BJ (cell line): ENCODE measurements at regions not wholly inside any gene's neighbourhood (a gene's known extent, or its start where the extent isn't known, plus 50 kb on each side); places are given as distances from the start of the nearest gene placed in this dataset.

Experiments
- CTCF ChIA-PET: fragments of 350-600 bp; formaldehyde crosslinking; extraction: SDS; loops from one replicate; lab custom pipeline; 2021; ENCODE audit warnings: antibody characterized with exemption, inconsistent platforms; lab: Yijun Ruan, JAX
- POLR2A ChIA-PET: fragments of 300-600 bp; sonication (Branson Sonifier 250); formaldehyde crosslinking; extraction: SDS; loops from one replicate; lab custom pipeline; 2021; ENCODE audit warnings: antibody characterized with exemption; lab: Charles Lee
- DNase-seq: peaks from one replicate; pipeline ENCODE4 v3.0.0-alpha.2; 2011; ENCODE audit warnings: low read depth
- H3K27me3 ChIP-seq: 2 replicates; pipeline ENCODE4 v1.6.0; 2011; ENCODE audit warnings: low read length; ENCODE audit not compliant: control insufficient read depth, insufficient read depth
- H3K36me3 ChIP-seq: 2 replicates; pipeline ENCODE4 v1.5.1; 2011; ENCODE audit warnings: low read length; ENCODE audit not compliant: control insufficient read depth, insufficient read depth
- H3K4me3 ChIP-seq: 2 replicates; pipeline ENCODE4 v1.5.1; 2011; ENCODE audit warnings: low read depth, mild to moderate bottlenecking, control low read depth, low read length
- TF ChIP-seq, protein P1 (sequence below): IDR thresholded peaks from 2 replicates; pipeline ENCODE4 v1.5.1; 2011; ENCODE audit warnings: low read depth, mild to moderate bottlenecking, control low read depth, inconsistent platforms, low read length, moderate library complexity; ENCODE audit not compliant: insufficient read depth

- CTCF ChIA-PET: no interaction called here
- no peak overlapping the region for H3K4me3 ChIP-seq
- no peak for DNase-seq
- H3K27me3 ChIP-seq: no peaks in the 10 kb centered on the region
- H3K36me3 ChIP-seq: no peaks in the 10 kb centered on the region
- POLR2A ChIA-PET: no interaction called here
- TF ChIP-seq, protein P1, sequence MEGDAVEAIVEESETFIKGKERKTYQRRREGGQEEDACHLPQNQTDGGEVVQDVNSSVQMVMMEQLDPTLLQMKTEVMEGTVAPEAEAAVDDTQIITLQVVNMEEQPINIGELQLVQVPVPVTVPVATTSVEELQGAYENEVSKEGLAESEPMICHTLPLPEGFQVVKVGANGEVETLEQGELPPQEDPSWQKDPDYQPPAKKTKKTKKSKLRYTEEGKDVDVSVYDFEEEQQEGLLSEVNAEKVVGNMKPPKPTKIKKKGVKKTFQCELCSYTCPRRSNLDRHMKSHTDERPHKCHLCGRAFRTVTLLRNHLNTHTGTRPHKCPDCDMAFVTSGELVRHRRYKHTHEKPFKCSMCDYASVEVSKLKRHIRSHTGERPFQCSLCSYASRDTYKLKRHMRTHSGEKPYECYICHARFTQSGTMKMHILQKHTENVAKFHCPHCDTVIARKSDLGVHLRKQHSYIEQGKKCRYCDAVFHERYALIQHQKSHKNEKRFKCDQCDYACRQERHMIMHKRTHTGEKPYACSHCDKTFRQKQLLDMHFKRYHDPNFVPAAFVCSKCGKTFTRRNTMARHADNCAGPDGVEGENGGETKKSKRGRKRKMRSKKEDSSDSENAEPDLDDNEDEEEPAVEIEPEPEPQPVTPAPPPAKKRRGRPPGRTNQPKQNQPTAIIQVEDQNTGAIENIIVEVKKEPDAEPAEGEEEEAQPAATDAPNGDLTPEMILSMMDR: no peak
Measured at GRCh38 chr3:67227030-67227429, 228.9 kb downstream of the KBTBD8 start.

GRCh38 chr3:67228136-67228535 lies 230.0 kb downstream of the KBTBD8 start:
- Histone ChIP-seq H3K36me3 (no peaks in the 10 kb centered on the region), H3K27me3 (no peaks in the 10 kb centered on the region), H3K4me3 (no peak overlapping the region)
- DNase-seq: no peak
- TF ChIP-seq, protein P1: no peak
- ChIA-PET CTCF (no interaction called here), POLR2A (no interaction called here)

DNA sequence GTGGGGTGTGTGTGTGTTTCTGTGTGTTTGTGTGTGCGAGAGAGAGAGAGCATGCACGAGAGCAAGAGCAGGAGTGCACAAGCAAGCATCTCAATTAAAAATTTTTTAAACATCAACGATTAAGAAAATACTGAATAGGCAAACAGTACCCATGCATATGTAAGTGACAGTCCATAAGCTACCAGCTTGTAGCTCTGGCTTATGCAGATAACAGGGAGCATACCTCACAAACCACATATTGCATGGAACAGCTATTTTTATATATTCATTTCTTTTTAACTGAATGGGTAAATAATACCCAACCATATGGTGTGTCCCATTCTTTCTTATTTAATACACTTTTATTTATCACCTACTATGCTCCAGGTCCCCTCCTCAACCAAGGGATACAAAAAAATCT lies 234.5 kb downstream of the KBTBD8 start:
- Histone ChIP-seq H3K4me3 (no peak overlapping the region), H3K36me3 (no peaks in the 10 kb centered on the region), H3K27me3 (no peaks in the 10 kb centered on the region)
- no peak for DNase-seq
- CTCF ChIA-PET: no interaction called here
- POLR2A ChIA-PET: no interaction called here
- TF ChIP-seq, protein P1: no peak

GRCh38 chr3:67239353-67239752 lies 241.2 kb downstream of the KBTBD8 start:
- DNase-seq: no peak
- Histone ChIP-seq H3K4me3 (no peak overlapping the region), H3K36me3 (no peaks in the 10 kb centered on the region), H3K27me3 (no peaks in the 10 kb centered on the region)
- POLR2A ChIA-PET: no interaction called here
- TF ChIP-seq, protein P1: no peak
- CTCF ChIA-PET: no interaction called here

- H3K27me3 ChIP-seq: no peaks in the 10 kb centered on the region
- CTCF ChIA-PET: no interaction called here
Measured at GRCh38 chr3:67241084-67241483, 243.0 kb downstream of the KBTBD8 start.

More at GRCh38 chr3:67241084-67241483, 243.0 kb downstream of the KBTBD8 start:
- POLR2A ChIA-PET: no interaction called here
- Histone ChIP-seq H3K4me3 (no peak overlapping the region), H3K36me3 (no peaks in the 10 kb centered on the region)
- TF ChIP-seq, protein P1: no peak
- no peak for DNase-seq
